ENCODE measurements at regions not wholly inside any gene's neighbourhood (a gene's known extent, or its start where the extent isn't known, plus 50 kb on each side); places are given as distances from the start of the nearest gene placed in this dataset.

DNA sequence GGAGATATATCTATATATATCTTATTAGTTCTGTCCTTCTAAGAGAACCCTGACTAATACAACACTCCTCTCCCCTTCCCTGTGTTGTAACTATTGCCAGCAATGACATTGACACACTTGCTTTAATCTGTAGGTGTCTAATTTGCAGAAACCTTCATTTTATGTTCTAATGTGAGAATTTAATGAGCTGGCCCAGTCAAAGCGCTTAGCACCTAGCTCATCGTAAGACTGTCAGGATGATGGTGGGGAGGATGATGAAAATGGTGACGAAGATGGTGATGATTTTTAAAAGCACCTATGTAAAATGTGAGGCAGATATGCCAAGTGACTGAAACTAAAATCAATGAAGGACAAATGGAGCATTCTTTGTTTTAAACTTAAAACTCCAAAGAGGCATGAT is 183.8 kb downstream of the DHX15 start:
- H3K27me3 ChIP-seq: no peaks in the 10 kb centered on the region
- ATAC-seq: no peak

DNA sequence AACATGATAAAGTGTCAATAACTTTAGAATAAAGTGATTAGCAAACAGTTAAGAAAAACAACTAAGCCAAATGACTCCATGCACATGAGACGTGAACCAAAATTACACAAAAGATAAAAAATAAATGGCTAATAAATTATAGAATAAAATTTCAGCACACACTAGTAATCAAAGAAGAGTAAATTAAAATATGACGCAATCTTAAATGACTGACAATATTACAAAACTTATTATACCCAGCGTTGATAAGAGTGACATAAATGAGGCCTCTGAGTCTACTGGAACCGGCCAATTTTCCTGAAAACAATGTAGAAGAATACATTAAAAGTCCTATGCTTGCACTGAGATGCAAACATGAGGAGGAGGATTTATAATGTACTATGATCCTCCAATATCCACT is 187.4 kb downstream of the DHX15 start:
- TF ChIP-seq, protein P1, sequence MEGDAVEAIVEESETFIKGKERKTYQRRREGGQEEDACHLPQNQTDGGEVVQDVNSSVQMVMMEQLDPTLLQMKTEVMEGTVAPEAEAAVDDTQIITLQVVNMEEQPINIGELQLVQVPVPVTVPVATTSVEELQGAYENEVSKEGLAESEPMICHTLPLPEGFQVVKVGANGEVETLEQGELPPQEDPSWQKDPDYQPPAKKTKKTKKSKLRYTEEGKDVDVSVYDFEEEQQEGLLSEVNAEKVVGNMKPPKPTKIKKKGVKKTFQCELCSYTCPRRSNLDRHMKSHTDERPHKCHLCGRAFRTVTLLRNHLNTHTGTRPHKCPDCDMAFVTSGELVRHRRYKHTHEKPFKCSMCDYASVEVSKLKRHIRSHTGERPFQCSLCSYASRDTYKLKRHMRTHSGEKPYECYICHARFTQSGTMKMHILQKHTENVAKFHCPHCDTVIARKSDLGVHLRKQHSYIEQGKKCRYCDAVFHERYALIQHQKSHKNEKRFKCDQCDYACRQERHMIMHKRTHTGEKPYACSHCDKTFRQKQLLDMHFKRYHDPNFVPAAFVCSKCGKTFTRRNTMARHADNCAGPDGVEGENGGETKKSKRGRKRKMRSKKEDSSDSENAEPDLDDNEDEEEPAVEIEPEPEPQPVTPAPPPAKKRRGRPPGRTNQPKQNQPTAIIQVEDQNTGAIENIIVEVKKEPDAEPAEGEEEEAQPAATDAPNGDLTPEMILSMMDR (IDR thresholded peaks at IDR 0.05): no peak
- TF ChIP-seq POLR2A (IDR thresholded peaks at IDR 0.05): no peak
- intact Hi-C loops (cut with DNase I): no loop called here
- H3K27me3 ChIP-seq: no peaks in the 10 kb centered on the region
- no peak overlapping the region for H3K4me3 ChIP-seq
- DNase-seq: no peak
- ATAC-seq: no peak
- whole genome bisulfite sequencing, 2 donors: 52 to 66% methylated on average over 4 of the region's 4 CpGs
- H3K36me3 ChIP-seq (replicated peaks in 1 of 2; ENCODE audit: insufficient read depth in 1 of 2, low read depth in 2 of 2): no peaks in the 10 kb centered on the region
- no peaks in the 10 kb centered on the region for H3K9me3 ChIP-seq
- H3K4me1 ChIP-seq: no peaks in the 10 kb centered on the region
- no peak overlapping the region for H3K27ac ChIP-seq

More for the DNA sequence above, 183.8 kb downstream of the DHX15 start:
- TF ChIP-seq, protein P1 (IDR thresholded peaks at IDR 0.05): no peak
- TF ChIP-seq POLR2A (IDR thresholded peaks at IDR 0.05): no peak
- Histone ChIP-seq H3K36me3 (replicated peaks in 1 of 2; ENCODE audit: insufficient read depth in 1 of 2, low read depth in 2 of 2) (no peaks in the 10 kb centered on the region), H3K27ac (no peak overlapping the region), H3K4me3 (no peak overlapping the region), H3K9me3 (no peaks in the 10 kb centered on the region), H3K4me1 (no peaks in the 10 kb centered on the region)
- WGBS, 2 donors: 80 to 82% methylated on average over 3 of the region's 3 CpGs
- intact Hi-C loops (cut with DNase I): no loop called here
- no peak for DNase-seq

DNA sequence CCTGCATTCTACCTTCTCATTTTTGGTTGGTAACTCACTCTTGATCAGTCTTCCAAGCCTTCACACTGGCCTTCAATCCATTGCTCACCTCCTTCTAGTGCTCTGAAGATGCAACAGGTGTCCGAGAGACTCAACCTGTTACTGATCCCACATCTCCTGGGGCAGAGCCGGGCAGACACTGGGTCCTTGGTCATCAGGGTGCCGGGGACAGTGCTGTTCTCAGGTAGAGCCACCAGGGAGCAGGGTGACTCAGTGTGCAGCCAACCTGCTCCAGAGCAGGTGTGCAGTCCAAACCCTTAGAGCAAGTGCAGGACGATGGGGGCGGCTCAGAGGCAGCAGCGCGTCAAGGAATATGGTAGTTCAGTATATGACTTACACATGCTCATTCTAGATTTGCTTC is 188.4 kb downstream of the DHX15 start:
- Histone ChIP-seq H3K27me3 (no peaks in the 10 kb centered on the region), H3K9me3 (no peaks in the 10 kb centered on the region), H3K4me1 (no peaks in the 10 kb centered on the region), H3K27ac (no peak overlapping the region), H3K4me3 (no peak overlapping the region), H3K36me3 (replicated peaks in 1 of 2; ENCODE audit: insufficient read depth in 1 of 2, low read depth in 2 of 2) (no peaks in the 10 kb centered on the region)
- ATAC-seq (no peak), DNase-seq (no peak)
- no peak for TF ChIP-seq POLR2A (IDR thresholded peaks at IDR 0.05)
- TF ChIP-seq, protein P1 (IDR thresholded peaks at IDR 0.05): no peak
- WGBS, 2 donors: 71 to 72% methylated on average over 7 of the region's 7 CpGs
- intact Hi-C loops (cut with DNase I): no loop called here

- ATAC-seq (no peak), DNase-seq (no peak)
- intact Hi-C loops (cut with DNase I): no loop called here
- Histone ChIP-seq H3K36me3 (replicated peaks in 1 of 2; ENCODE audit: insufficient read depth in 1 of 2, low read depth in 2 of 2) (no peaks in the 10 kb centered on the region), H3K27ac (no peak overlapping the region), H3K4me1 (no peaks in the 10 kb centered on the region), H3K4me3 (no peak overlapping the region), H3K9me3 (no peaks in the 10 kb centered on the region), H3K27me3 (no peaks in the 10 kb centered on the region)
- WGBS, 2 donors: 47 to 61% methylated on average over 4 of the region's 4 CpGs
- TF ChIP-seq POLR2A (IDR thresholded peaks at IDR 0.05): no peak
Observed at GRCh38 chr4:24394041-24394440, 190.3 kb downstream of the DHX15 start.

- Histone ChIP-seq H3K27me3 (no peaks in the 10 kb centered on the region), H3K36me3 (replicated peaks in 1 of 2; ENCODE audit: insufficient read depth in 1 of 2, low read depth in 2 of 2) (no peaks in the 10 kb centered on the region), H3K4me1 (no peaks in the 10 kb centered on the region), H3K9me3 (no peaks in the 10 kb centered on the region), H3K27ac (no peak overlapping the region), H3K4me3 (no peak overlapping the region)
- TF ChIP-seq POLR2A (IDR thresholded peaks at IDR 0.05): no peak
- TF ChIP-seq, protein P1 (IDR thresholded peaks at IDR 0.05): no peak
- ATAC-seq (no peak), DNase-seq (no peak)
- intact Hi-C loops (cut with DNase I): no loop called here
- whole genome bisulfite sequencing, 2 donors: 54 to 59% methylated on average over 5 of the region's 5 CpGs
Observed at GRCh38 chr4:24392613-24393012, 191.7 kb downstream of the DHX15 start.
